WTC11 (cell line): ENCODE measurements at regions not wholly inside any gene's neighbourhood (a gene's known extent, or its start where the extent isn't known, plus 50 kb on each side); places are given as distances from the start of the nearest gene placed in this dataset.

ENCODE experiments used
- ATAC-seq: fragments of 200-7000 bp; cut with Tn5 transposase; 2 replicates; pipeline ENCODE4 v1.10.0; 2021; ENCODE audit warnings: mild to moderate bottlenecking, moderate library complexity
- CTCF ChIA-PET: fragments of 300-600 bp; sonication (Branson Sonifier 250); formaldehyde crosslinking; loops from one replicate; lab custom pipeline; 2021; ENCODE audit warnings: antibody characterized with exemption; lab: Charles Lee
- POLR2A ChIA-PET: fragments of 350-600 bp; sonication (Branson Sonifier 250); formaldehyde crosslinking; loops from one replicate; lab custom pipeline; 2021; ENCODE audit warnings: antibody characterized with exemption; lab: Charles Lee
- DNase-seq: peaks from one replicate; pipeline ENCODE4 v3.0.0; 2021; ENCODE audit warnings: low spot score
- H3K27ac Mint-ChIP-seq: 2 replicates; pipeline ENCODE4 v1.8.0; 2021; ENCODE audit warnings: mixed read lengths
- H3K27me3 Mint-ChIP-seq: 2 replicates; pipeline ENCODE4 v1.8.0; 2021; ENCODE audit warnings: low read depth, mild to moderate bottlenecking, moderate library complexity, mixed read lengths
- H3K36me3 Mint-ChIP-seq: 2 replicates; pipeline ENCODE4 v1.8.0; 2021; ENCODE audit warnings: mixed read lengths
- H3K4me1 Mint-ChIP-seq: 2 replicates; pipeline ENCODE4 v1.8.0; 2022; ENCODE audit warnings: mixed read lengths
- H3K4me3 Mint-ChIP-seq: 2 replicates; pipeline ENCODE4 v1.8.0; 2021; ENCODE audit warnings: mild to moderate bottlenecking, moderate library complexity, mixed read lengths
- H3K9me3 Mint-ChIP-seq: 2 replicates; pipeline ENCODE4 v1.8.0; 2021; ENCODE audit warnings: mixed read lengths
- CBFB ChIP-seq: sonication (generic); formaldehyde crosslinking; IDR thresholded peaks from 2 replicates; pipeline ENCODE4 v1.8.1; 2022; ENCODE audit warnings: mild to moderate bottlenecking, low read depth, missing genetic modification reagents
- CREM ChIP-seq: sonication (generic); formaldehyde crosslinking; IDR thresholded peaks from 2 replicates; pipeline ENCODE4 v1.8.1; 2022; ENCODE audit warnings: mild to moderate bottlenecking, missing genetic modification reagents, moderate library complexity
- E2F5 ChIP-seq: sonication (generic); formaldehyde crosslinking; IDR thresholded peaks from 2 replicates; pipeline ENCODE4 v1.8.1; 2022; ENCODE audit warnings: mild to moderate bottlenecking, moderate library complexity, missing genetic modification reagents
- ETV6 ChIP-seq: sonication (generic); formaldehyde crosslinking; IDR thresholded peaks from 2 replicates; pipeline ENCODE4 v1.8.1; 2022; ENCODE audit warnings: mild to moderate bottlenecking, missing genetic modification reagents
- FOXJ3 ChIP-seq: sonication (generic); formaldehyde crosslinking; IDR thresholded peaks from 2 replicates; pipeline ENCODE4 v1.9.0; 2021; ENCODE audit warnings: missing genetic modification reagents, mild to moderate bottlenecking, borderline replicate concordance
- FOXP1 ChIP-seq: sonication (generic); formaldehyde crosslinking; IDR thresholded peaks from 2 replicates; pipeline ENCODE4 v1.8.0; 2022; ENCODE audit warnings: missing genetic modification reagents, mild to moderate bottlenecking, moderate library complexity, borderline replicate concordance
- HMGA2 ChIP-seq: fragments of 250-450 bp; sonication (Bioruptor Pico); IDR thresholded peaks from 2 replicates; pipeline ENCODE4 v1.4.0; 2021; ENCODE audit warnings: mild to moderate bottlenecking, moderate library complexity
- HMGXB4 ChIP-seq: sonication (generic); formaldehyde crosslinking; IDR thresholded peaks from 2 replicates; pipeline ENCODE4 v1.8.1; 2023; ENCODE audit warnings: mild to moderate bottlenecking, moderate library complexity, missing genetic modification reagents
- IRF2 ChIP-seq: sonication (generic); formaldehyde crosslinking; IDR thresholded peaks from 2 replicates; pipeline ENCODE4 v1.8.0; 2022; ENCODE audit warnings: low read depth, missing genetic modification reagents, borderline replicate concordance
- JAZF1 ChIP-seq: fragments of 250-450 bp; sonication (Bioruptor Pico); IDR thresholded peaks from 2 replicates; pipeline ENCODE4 v1.9.0; 2021; ENCODE audit warnings: moderate library complexity, mild to moderate bottlenecking, inconsistent platforms
- KAT7 ChIP-seq: sonication (generic); formaldehyde crosslinking; IDR thresholded peaks from 2 replicates; pipeline ENCODE4 v1.8.1; 2023; ENCODE audit warnings: missing genetic modification reagents, mild to moderate bottlenecking, borderline replicate concordance
- MXD4 ChIP-seq: fragments of 250-450 bp; sonication (Bioruptor Pico); IDR thresholded peaks from 2 replicates; pipeline ENCODE4 v1.8.0; 2021; ENCODE audit warnings: mild to moderate bottlenecking, moderate library complexity, borderline replicate concordance
- MYBL2 ChIP-seq: sonication (generic); formaldehyde crosslinking; IDR thresholded peaks from 2 replicates; pipeline ENCODE4 v1.8.1; 2023; ENCODE audit warnings: mild to moderate bottlenecking, moderate library complexity, missing genetic modification reagents
- NR1H2 ChIP-seq: sonication (generic); formaldehyde crosslinking; IDR thresholded peaks from 2 replicates; pipeline ENCODE4 v1.9.0; 2021; ENCODE audit warnings: mild to moderate bottlenecking, moderate library complexity, missing genetic modification reagents
- NR3C1 ChIP-seq: sonication (generic); formaldehyde crosslinking; conservative IDR thresholded peaks from 2 replicates; pipeline ENCODE4 v1.8.1; 2023; ENCODE audit warnings: low read depth, mild to moderate bottlenecking, missing genetic modification reagents
- OVOL2 ChIP-seq: fragments of 250-450 bp; sonication (Bioruptor Pico); IDR thresholded peaks from 2 replicates; pipeline ENCODE4 v1.9.0; 2021; ENCODE audit warnings: mild to moderate bottlenecking, borderline replicate concordance
- PRDM15 ChIP-seq: sonication (generic); formaldehyde crosslinking; IDR thresholded peaks from 2 replicates; pipeline ENCODE4 v1.8.0; 2022; ENCODE audit warnings: missing genetic modification reagents
- PRRX2 ChIP-seq: fragments of 250-450 bp; sonication (Bioruptor Pico); IDR thresholded peaks from 2 replicates; pipeline ENCODE4 v1.8.0; 2021; ENCODE audit warnings: mild to moderate bottlenecking
- RORB ChIP-seq: fragments of 250-450 bp; sonication (Bioruptor Pico); IDR thresholded peaks from 2 replicates; pipeline ENCODE4 v1.9.0; 2021; ENCODE audit warnings: mild to moderate bottlenecking
- SOX15 ChIP-seq: fragments of 250-450 bp; sonication (Bioruptor Pico); IDR thresholded peaks from 2 replicates; pipeline ENCODE4 v1.9.0; 2021; ENCODE audit warnings: mild to moderate bottlenecking
- SP1 ChIP-seq: sonication (generic); formaldehyde crosslinking; conservative IDR thresholded peaks from 2 replicates; pipeline ENCODE4 v1.8.1; 2022; ENCODE audit warnings: missing genetic modification reagents
- TEAD1 ChIP-seq: sonication (generic); formaldehyde crosslinking; IDR thresholded peaks from 2 replicates; pipeline ENCODE4 v1.8.0; 2022; ENCODE audit warnings: mild to moderate bottlenecking, missing genetic modification reagents
- TEAD4 ChIP-seq: sonication (generic); formaldehyde crosslinking; IDR thresholded peaks from 2 replicates; pipeline ENCODE4 v1.8.0; 2022; ENCODE audit warnings: mild to moderate bottlenecking, missing genetic modification reagents
- TP53 ChIP-seq: sonication (generic); formaldehyde crosslinking; IDR thresholded peaks from 2 replicates; pipeline ENCODE4 v1.8.1; 2023; ENCODE audit warnings: mild to moderate bottlenecking, missing genetic modification reagents
- ZBTB43 ChIP-seq: sonication (generic); formaldehyde crosslinking; IDR thresholded peaks from 2 replicates; pipeline ENCODE4 v1.8.1; 2023; ENCODE audit warnings: mild to moderate bottlenecking, missing genetic modification reagents
- ZMAT4 ChIP-seq: fragments of 250-450 bp; sonication (Bioruptor Pico); IDR thresholded peaks from 2 replicates; pipeline ENCODE4 v1.9.0; 2021; ENCODE audit warnings: mild to moderate bottlenecking
- ZNF232 ChIP-seq: sonication (generic); formaldehyde crosslinking; IDR thresholded peaks from 2 replicates; pipeline ENCODE4 v1.8.0; 2022; ENCODE audit warnings: mild to moderate bottlenecking, missing genetic modification reagents
- ZNF281 ChIP-seq: sonication (generic); formaldehyde crosslinking; IDR thresholded peaks from 2 replicates; pipeline ENCODE4 v1.8.0; 2023; ENCODE audit warnings: mild to moderate bottlenecking, missing genetic modification reagents
- ZNF416 ChIP-seq: fragments of 250-450 bp; sonication (Bioruptor Pico); IDR thresholded peaks from 2 replicates; pipeline ENCODE4 v1.9.0; 2021; ENCODE audit warnings: mild to moderate bottlenecking, inconsistent platforms

- Mint-ChIP-seq H3K9me3 (no peaks in the 10 kb centered on the region), H3K4me1 (no peaks in the 10 kb centered on the region), H3K27me3 (peaks cover 3% of the 10 kb centered on the region; the same call in 1 of the 2 replicates), H3K36me3 (no peaks in the 10 kb centered on the region), H3K4me3 (no peak overlapping the region), H3K27ac (no peak overlapping the region)
- DNase-seq (no peak), ATAC-seq (no peak)
- no peak for TF ChIP-seq PRRX2
- no peak for TF ChIP-seq HMGA2 (CRISPR knock-in tag)
- TF ChIP-seq ZNF416 (CRISPR knock-in tag), result no peak
- no peak for TF ChIP-seq MXD4
- no peak for TF ChIP-seq IRF2
- TF ChIP-seq OVOL2 (CRISPR knock-in tag), result no peak
- TF ChIP-seq JAZF1 (CRISPR knock-in tag), result no peak
- no peak for TF ChIP-seq TEAD4 (CRISPR knock-in tag)
- TF ChIP-seq ZMAT4 (CRISPR knock-in tag), result no peak
- no peak for TF ChIP-seq TEAD1 (CRISPR knock-in tag)
- TF ChIP-seq ZBTB43 (CRISPR knock-in tag), result no peak
- no peak for TF ChIP-seq PRDM15 (CRISPR knock-in tag)
- TF ChIP-seq TP53 (CRISPR knock-in tag), result no peak
- no peak for TF ChIP-seq KAT7 (CRISPR knock-in tag)
- no peak for TF ChIP-seq SP1 (CRISPR knock-in tag)
- POLR2A ChIA-PET, result no interaction called here
- CTCF ChIA-PET, result no interaction called here
These were observed 399.3 kb upstream of the TRPC7 start for GRCh38 chr5:136764601-136765000.

- POLR2A ChIA-PET, result no interaction called here
- H3K27me3 Mint-ChIP-seq, result peaks cover 3% of the 10 kb centered on the region; the same call in 1 of the 2 replicates
- no peak for TF ChIP-seq HMGXB4 (CRISPR knock-in tag)
- TF ChIP-seq ZNF281, result no peak
- TF ChIP-seq CBFB (CRISPR knock-in tag), result no peak
- no peak for TF ChIP-seq ETV6 (CRISPR knock-in tag)
- TF ChIP-seq NR3C1 (CRISPR knock-in tag), result no peak
- TF ChIP-seq ZNF416 (CRISPR knock-in tag), result no peak
- TF ChIP-seq FOXJ3 (CRISPR knock-in tag), result no peak
- TF ChIP-seq FOXP1 (CRISPR knock-in tag), result no peak
- TF ChIP-seq SP1 (CRISPR knock-in tag), result no peak
- no peak for TF ChIP-seq CREM (CRISPR knock-in tag)
- no peak for TF ChIP-seq NR1H2 (CRISPR knock-in tag)
- TF ChIP-seq E2F5 (CRISPR knock-in tag), result no peak
- no peak for TF ChIP-seq ZNF232
- no peak for TF ChIP-seq RORB (CRISPR knock-in tag)
- TF ChIP-seq TEAD1 (CRISPR knock-in tag), result no peak
- no peak for TF ChIP-seq MYBL2 (CRISPR knock-in tag)
- TF ChIP-seq SOX15 (CRISPR knock-in tag), result no peak
These were observed 398.2 kb upstream of the TRPC7 start for GRCh38 chr5:136763548-136763947.

More at GRCh38 chr5:136763548-136763947, 398.2 kb upstream of the TRPC7 start:
- Mint-ChIP-seq H3K27ac (no peak overlapping the region), H3K9me3 (no peaks in the 10 kb centered on the region), H3K4me3 (no peak overlapping the region), H3K36me3 (no peaks in the 10 kb centered on the region), H3K4me1 (no peaks in the 10 kb centered on the region)
- ATAC-seq (no peak), DNase-seq (no peak)
- CTCF ChIA-PET, result no interaction called here
